ENCODE measurements at regions not wholly inside any gene's neighbourhood (a gene's known extent, or its start where the extent isn't known, plus 50 kb on each side); places are given as distances from the start of the nearest gene placed in this dataset.

DNA sequence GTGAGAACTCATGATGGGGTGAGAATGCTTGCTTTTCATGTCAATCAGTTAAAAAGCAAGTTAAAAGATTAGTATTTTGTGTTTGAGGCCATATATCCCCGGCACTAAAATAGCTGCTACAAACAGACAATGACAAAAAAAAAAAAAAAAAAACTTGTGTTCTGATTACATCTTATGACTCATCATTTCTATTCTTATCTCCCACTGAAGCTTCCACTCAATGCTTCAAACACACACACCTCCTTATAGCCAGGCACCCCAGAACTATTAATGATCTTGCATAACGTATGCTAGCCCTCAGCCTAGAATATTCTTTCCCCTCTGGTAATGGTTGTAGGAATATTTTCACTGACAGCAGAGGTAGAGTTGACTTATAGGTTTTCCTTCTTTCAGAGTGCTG lies 778.3 kb downstream of the TRIB2 start:
- Histone ChIP-seq H2AFZ (ENCODE audit: low read depth, low read length, severe bottlenecking) (no peak overlapping the region), H3K36me3 (ENCODE audit: low read length) (no peaks in the 10 kb centered on the region), H3K79me2 (ENCODE audit: insufficient read depth, low read length) (no peaks in the 10 kb centered on the region), H3K9ac (ENCODE audit: low read length) (no peak overlapping the region), H3K4me3 (ENCODE audit: insufficient read depth, low read length, poor library complexity, severe bottlenecking) (no peak overlapping the region), H3F3A (ENCODE audit: insufficient read depth) (no peaks in the 10 kb centered on the region), H3K27ac (ENCODE audit: low read depth, low read length) (no peak overlapping the region), H4K20me1 (ENCODE audit: low read depth, low read length) (no peaks in the 10 kb centered on the region), H3K4me2 (ENCODE audit: low read depth, low read length, poor library complexity, severe bottlenecking) (no peak overlapping the region), H3K9me3 (ENCODE audit: insufficient read depth, low read length) (no peaks in the 10 kb centered on the region), H3K27me3 (ENCODE audit: low read length) (no peaks in the 10 kb centered on the region), H3K9me2 (replicated peaks; ENCODE audit: insufficient read depth, low read length) (no peaks in the 10 kb centered on the region)
- TF ChIP-seq EZH2phosphoT487 (conservative IDR thresholded peaks at IDR 0.05; ENCODE audit: low read length), result no peak
- TF ChIP-seq, protein P1, sequence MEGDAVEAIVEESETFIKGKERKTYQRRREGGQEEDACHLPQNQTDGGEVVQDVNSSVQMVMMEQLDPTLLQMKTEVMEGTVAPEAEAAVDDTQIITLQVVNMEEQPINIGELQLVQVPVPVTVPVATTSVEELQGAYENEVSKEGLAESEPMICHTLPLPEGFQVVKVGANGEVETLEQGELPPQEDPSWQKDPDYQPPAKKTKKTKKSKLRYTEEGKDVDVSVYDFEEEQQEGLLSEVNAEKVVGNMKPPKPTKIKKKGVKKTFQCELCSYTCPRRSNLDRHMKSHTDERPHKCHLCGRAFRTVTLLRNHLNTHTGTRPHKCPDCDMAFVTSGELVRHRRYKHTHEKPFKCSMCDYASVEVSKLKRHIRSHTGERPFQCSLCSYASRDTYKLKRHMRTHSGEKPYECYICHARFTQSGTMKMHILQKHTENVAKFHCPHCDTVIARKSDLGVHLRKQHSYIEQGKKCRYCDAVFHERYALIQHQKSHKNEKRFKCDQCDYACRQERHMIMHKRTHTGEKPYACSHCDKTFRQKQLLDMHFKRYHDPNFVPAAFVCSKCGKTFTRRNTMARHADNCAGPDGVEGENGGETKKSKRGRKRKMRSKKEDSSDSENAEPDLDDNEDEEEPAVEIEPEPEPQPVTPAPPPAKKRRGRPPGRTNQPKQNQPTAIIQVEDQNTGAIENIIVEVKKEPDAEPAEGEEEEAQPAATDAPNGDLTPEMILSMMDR (IDR thresholded peaks at IDR 0.05; ENCODE audit: insufficient read depth, low read length, poor library complexity, severe bottlenecking), result no peak

DNA sequence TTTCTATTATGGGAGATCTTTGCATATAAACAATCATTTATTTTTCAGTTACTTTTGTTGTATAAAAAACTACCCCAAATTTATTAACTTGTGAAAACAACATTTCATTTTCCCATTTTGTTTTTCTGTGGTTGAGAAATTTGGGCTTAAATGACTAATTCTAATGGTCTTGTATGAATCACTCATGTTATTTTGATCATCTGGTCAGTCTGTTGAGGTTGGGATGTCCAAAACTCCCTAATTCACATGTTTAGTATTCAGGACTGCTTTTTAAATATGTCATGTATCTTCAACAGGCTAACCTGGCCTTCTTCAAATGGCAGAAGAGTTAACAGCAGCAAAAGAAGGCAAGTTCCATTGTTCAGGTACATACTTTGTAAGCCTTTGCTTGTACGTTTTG lies 788.1 kb downstream of the TRIB2 start:
- H3K9me2 ChIP-seq (replicated peaks; ENCODE audit: insufficient read depth, low read length), result no peaks in the 10 kb centered on the region

DNA sequence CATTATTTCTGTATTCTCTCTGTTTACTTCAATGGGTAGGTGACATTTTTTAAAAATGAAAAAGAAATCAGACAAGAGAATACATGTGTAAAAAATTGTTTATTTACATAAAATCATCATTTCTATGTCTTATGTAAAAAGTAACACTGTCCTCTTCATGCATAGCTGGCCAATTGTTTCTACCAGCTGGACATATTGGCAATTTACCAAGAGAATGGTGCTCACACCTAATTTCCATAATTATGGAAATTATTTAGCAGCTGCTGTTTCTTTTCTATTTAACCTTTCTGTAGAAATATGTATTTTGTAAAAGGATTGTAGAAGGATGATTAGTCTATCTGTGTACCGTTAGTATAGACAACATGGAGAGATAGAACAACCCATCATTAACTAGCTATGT lies 791.9 kb downstream of the TRIB2 start:
- H3K4me3 ChIP-seq (ENCODE audit: insufficient read depth, low read length, poor library complexity, severe bottlenecking), result no peak overlapping the region
- no peaks in the 10 kb centered on the region for H4K20me1 ChIP-seq (ENCODE audit: low read depth, low read length)
- no peak overlapping the region for H2AFZ ChIP-seq (ENCODE audit: low read depth, low read length, severe bottlenecking)
- no peaks in the 10 kb centered on the region for H3F3A ChIP-seq (ENCODE audit: insufficient read depth)
- H3K27me3 ChIP-seq (ENCODE audit: low read length), result no peaks in the 10 kb centered on the region
- no peaks in the 10 kb centered on the region for H3K79me2 ChIP-seq (ENCODE audit: insufficient read depth, low read length)
- no peak overlapping the region for H3K27ac ChIP-seq (ENCODE audit: low read depth, low read length)
- H3K36me3 ChIP-seq (ENCODE audit: low read length), result no peaks in the 10 kb centered on the region
- no peak overlapping the region for H3K9ac ChIP-seq (ENCODE audit: low read length)
- no peaks in the 10 kb centered on the region for H3K9me3 ChIP-seq (ENCODE audit: insufficient read depth, low read length)
- no peak overlapping the region for H3K4me2 ChIP-seq (ENCODE audit: low read depth, low read length, poor library complexity, severe bottlenecking)
- no peaks in the 10 kb centered on the region for H3K9me2 ChIP-seq (replicated peaks; ENCODE audit: insufficient read depth, low read length)
- TF ChIP-seq EZH2phosphoT487 (conservative IDR thresholded peaks at IDR 0.05; ENCODE audit: low read length), result no peak
- TF ChIP-seq, protein P1 (IDR thresholded peaks at IDR 0.05; ENCODE audit: insufficient read depth, low read length, poor library complexity, severe bottlenecking), result no peak

More for the DNA sequence above, 788.1 kb downstream of the TRIB2 start:
- Histone ChIP-seq H3K4me2 (ENCODE audit: low read depth, low read length, poor library complexity, severe bottlenecking) (no peak overlapping the region), H3K36me3 (ENCODE audit: low read length) (no peaks in the 10 kb centered on the region), H3F3A (ENCODE audit: insufficient read depth) (no peaks in the 10 kb centered on the region), H4K20me1 (ENCODE audit: low read depth, low read length) (no peaks in the 10 kb centered on the region), H3K27me3 (ENCODE audit: low read length) (no peaks in the 10 kb centered on the region), H3K79me2 (ENCODE audit: insufficient read depth, low read length) (no peaks in the 10 kb centered on the region), H3K4me3 (ENCODE audit: insufficient read depth, low read length, poor library complexity, severe bottlenecking) (no peak overlapping the region), H3K27ac (ENCODE audit: low read depth, low read length) (no peak overlapping the region), H3K9ac (ENCODE audit: low read length) (no peak overlapping the region), H3K9me3 (ENCODE audit: insufficient read depth, low read length) (no peaks in the 10 kb centered on the region), H2AFZ (ENCODE audit: low read depth, low read length, severe bottlenecking) (no peak overlapping the region)
- TF ChIP-seq, protein P1 (IDR thresholded peaks at IDR 0.05; ENCODE audit: insufficient read depth, low read length, poor library complexity, severe bottlenecking), result no peak
- no peak for TF ChIP-seq EZH2phosphoT487 (conservative IDR thresholded peaks at IDR 0.05; ENCODE audit: low read length)
